Umbilical cord (tissue), 1 donor: ENCODE measurements at regions not wholly inside any gene's neighbourhood (a gene's known extent, or its start where the extent isn't known, plus 50 kb on each side); places are given as distances from the start of the nearest gene placed in this dataset.
"Not testable (repeated sequence)": the region's sequence is repeated elsewhere in the genome, so short reads cannot be mapped to it uniquely, and the experiment has no call there.

ENCODE experiments used
- DNase-seq: peaks from one replicate; pipeline ENCODE4 v3.0.0-alpha.2; 2015; ENCODE audit warnings: low spot score

DNA sequence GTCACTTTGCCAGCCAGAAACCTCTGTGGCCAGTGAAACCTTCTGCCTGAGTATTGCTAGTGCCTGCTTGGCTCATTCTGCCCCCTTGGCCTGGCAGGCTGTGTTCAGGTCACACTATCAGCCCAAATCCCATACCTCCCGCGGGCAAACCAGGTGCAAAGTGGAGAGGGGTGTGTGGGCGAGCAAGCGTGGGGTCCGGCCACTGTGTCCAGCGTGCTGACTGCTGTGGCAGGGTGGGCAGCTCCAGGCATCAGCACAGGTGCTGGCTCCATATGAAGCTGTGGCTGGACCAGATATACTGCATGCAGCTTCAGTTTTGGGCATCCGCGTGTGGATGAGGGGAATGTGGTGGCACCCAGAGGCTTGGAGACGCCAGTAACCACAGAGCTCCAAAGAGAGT lies 576.5 kb upstream of the EDIL3 start:
- no peak for DNase-seq

GRCh38 chr5:84961903-84962302 lies 577.2 kb upstream of the EDIL3 start:
- DNase-seq, result no peak

- DNase-seq, result no peak
These were observed 598.4 kb upstream of the EDIL3 start for GRCh38 chr5:84983093-84983492.

GRCh38 chr5:84985148-84985547 lies 600.5 kb upstream of the EDIL3 start:
- DNase-seq, result no peak

DNA sequence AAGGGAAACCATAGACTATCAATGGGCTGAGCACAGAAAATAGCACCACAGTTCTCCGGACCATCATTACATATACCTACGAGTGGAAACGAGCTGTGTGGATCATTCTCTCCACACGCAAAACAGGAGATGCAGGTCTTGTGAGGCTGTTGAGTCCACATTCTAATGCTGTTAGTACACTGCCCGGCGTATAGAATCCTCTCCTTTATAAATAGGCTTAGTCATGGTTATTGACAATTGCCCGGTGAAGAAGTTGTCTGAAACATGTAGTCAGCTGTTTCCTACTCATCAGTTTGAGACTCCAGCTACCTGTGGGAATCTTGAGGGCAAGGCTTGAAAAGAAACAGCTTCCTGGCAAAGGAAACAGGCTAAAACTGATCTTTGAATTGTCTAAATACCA lies 602.0 kb upstream of the EDIL3 start:
- DNase-seq, result no peak

- no peak for DNase-seq
These were observed 616.0 kb upstream of the EDIL3 start for GRCh38 chr5:85000671-85001070.

DNA sequence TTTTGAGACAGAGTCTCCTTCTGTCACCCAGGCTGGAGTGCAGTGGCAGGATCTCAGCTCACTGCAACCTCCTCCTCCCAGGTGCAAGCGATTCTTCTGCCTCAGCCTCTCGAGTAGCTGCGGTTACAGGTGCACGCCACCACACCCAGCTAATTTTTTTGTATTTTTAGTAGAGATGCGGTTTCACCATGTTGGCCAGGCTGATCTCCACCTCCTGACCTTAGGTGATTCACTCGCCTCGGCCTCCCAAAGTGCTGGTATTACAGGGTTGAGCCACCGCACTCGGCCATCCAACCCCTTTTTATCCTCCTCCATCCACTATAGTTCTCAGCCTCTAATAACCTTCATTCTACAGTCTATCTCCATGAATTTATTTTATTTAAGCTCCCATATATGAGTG lies 617.3 kb upstream of the EDIL3 start:
- DNase-seq, result not testable (repeated sequence)

GRCh38 chr5:85010014-85010562 lies 625.4 kb upstream of the EDIL3 start:
- DNase-seq, result no peak

DNA sequence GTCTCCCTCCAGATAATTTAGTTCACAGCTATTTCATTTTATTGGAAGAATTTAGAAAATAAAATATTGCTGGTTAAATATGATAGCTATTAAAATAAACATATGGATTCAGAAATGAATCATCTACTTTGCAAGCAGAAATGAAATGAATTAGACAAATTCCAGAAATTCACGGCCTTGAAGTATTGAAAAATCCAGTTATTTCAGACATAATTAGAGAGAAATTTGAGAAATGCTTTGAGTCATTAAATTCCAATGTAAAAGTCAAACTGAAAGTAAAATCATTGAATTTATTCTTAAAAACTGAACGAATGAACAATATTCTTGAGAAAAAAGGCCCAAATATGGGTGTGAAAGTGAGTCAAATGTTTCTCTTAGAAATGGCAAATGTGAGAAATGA lies 632.6 kb upstream of the EDIL3 start:
- DNase-seq, result no peak

- DNase-seq, result no peak
These were observed 645.8 kb upstream of the EDIL3 start for GRCh38 chr5:85030316-85031084.

GRCh38 chr5:85049020-85049419 lies 664.3 kb upstream of the EDIL3 start:
- peak; percentile 26 for DNase-seq

GRCh38 chr5:85052826-85053225 lies 668.1 kb upstream of the EDIL3 start:
- no peak for DNase-seq

GRCh38 chr5:85069659-85070640 lies 685.3 kb upstream of the EDIL3 start:
- DNase-seq, result no peak

DNA sequence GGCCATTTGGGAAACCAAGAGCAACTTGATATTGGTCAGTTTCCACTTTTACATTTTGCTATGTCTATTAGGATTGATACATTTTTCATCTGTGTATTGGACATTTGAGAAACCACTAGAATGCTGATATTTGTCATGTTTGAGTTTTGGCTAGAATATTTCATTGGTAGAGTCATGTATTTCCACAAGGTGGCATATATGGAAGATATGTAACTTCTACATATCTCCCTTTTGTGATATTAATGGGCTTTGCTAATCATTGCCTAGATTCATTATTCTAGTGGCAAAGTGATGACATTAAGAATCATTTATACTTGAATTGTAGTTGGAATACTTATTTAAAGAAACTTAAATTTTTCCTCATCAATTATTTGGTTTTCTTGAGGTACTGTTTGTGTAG lies 692.9 kb upstream of the EDIL3 start:
- DNase-seq, result no peak

GRCh38 chr5:85096421-85096820 lies 711.7 kb upstream of the EDIL3 start:
- peak; percentile 61 for DNase-seq

- DNase-seq, result no peak
These were observed 723.8 kb upstream of the EDIL3 start for GRCh38 chr5:85108471-85108870.

GRCh38 chr5:85109616-85110015 lies 724.9 kb upstream of the EDIL3 start:
- no peak for DNase-seq

DNA sequence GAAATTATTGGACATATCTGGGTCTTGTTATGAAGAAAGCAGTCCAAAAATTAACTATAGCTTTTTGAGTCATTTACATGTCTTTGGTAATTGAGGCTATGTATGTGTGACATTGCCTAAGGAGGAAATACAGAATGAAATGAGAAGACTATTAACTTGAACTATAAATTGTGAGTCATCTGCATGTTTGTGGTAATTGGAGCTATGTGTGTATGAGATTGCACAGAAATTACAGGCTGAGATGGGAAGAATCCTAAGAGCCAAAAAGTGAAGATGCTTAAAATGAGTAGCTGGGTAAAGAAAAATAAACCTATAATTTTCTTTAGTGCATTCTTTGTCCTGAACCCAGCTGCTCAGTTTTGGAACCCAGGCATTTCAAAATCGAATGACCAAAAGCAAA lies 747.6 kb upstream of the EDIL3 start:
- DNase-seq, result peak; percentile 1

- DNase-seq, result no peak
These were observed 755.8 kb upstream of the EDIL3 start for GRCh38 chr5:85140471-85140870.

GRCh38 chr5:85143138-85143537 lies 758.5 kb upstream of the EDIL3 start:
- DNase-seq, result no peak

DNA sequence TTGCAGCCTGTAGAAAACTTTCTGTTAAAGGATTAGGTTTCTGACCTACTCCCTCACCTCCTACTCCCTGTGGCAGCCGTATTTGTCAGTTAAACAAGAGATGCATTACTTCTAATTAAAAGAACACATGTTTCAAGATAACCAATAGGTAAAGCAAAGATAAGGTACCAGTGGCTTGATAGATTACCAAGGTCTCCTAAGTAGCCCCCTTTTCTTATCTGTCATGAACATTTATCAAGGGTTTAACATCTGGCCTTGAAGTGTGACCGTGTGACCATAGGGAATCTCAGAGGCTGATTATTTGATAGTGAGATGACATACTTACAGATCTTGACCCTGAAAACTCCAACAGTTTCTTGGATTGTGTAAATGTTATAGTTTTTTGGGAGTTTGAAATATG lies 764.0 kb upstream of the EDIL3 start:
- no peak for DNase-seq

- DNase-seq, result no peak
These were observed 774.7 kb upstream of the EDIL3 start for GRCh38 chr5:85159395-85159794.
